Cardiac fibroblast (primary cell): ENCODE measurements at regions not wholly inside any gene's neighbourhood (a gene's known extent, or its start where the extent isn't known, plus 50 kb on each side); places are given as distances from the start of the nearest gene placed in this dataset.
A peak's percentile ranks its signal among the peaks of the same experiment; 100 is the strongest.

Source experiments
- DNase-seq, 2 donors: peaks; one replicate each; pipeline versions ENCODE4 v3.0.0 to v3.0.0-alpha.2; 2010; ENCODE audit warnings: low read depth in 2 of 2
- H3K4me3 ChIP-seq, 2 donors: replicated peaks in 1 of 2; 1 replicate in 1 of 2; 2 replicates in 1 of 2; pipeline ENCODE4 v1.5.1; 2011; ENCODE audit warnings: low read depth in 2 of 2, low read length in 2 of 2, mild to moderate bottlenecking in 2 of 2, moderate library complexity in 1 of 2
- TF ChIP-seq, protein P1 (sequence below): IDR thresholded peaks from one replicate; pipeline ENCODE4 v1.5.1; 2011; ENCODE audit warnings: low read depth, mild to moderate bottlenecking, low read length, inconsistent platforms

DNA sequence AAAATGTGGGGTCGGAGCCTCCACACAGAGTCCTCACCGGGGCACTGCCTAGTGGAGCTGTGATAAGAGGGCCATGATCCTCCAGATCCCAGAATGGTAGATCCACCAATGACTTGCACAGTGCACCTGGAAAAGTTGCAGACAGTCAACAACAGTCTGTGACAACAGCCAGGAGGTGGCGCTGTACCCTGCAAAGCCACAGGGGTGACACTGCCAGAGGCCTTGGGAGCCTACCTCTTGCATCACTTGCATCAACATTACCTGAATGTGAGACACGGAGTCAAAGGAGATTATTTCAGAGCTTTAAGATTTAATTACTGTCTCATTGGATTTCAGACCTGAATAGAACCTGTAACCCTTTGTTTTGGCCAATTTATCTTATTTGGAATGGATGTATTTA lies 614.1 kb upstream of the CDH9 start:
- TF ChIP-seq, protein P1, sequence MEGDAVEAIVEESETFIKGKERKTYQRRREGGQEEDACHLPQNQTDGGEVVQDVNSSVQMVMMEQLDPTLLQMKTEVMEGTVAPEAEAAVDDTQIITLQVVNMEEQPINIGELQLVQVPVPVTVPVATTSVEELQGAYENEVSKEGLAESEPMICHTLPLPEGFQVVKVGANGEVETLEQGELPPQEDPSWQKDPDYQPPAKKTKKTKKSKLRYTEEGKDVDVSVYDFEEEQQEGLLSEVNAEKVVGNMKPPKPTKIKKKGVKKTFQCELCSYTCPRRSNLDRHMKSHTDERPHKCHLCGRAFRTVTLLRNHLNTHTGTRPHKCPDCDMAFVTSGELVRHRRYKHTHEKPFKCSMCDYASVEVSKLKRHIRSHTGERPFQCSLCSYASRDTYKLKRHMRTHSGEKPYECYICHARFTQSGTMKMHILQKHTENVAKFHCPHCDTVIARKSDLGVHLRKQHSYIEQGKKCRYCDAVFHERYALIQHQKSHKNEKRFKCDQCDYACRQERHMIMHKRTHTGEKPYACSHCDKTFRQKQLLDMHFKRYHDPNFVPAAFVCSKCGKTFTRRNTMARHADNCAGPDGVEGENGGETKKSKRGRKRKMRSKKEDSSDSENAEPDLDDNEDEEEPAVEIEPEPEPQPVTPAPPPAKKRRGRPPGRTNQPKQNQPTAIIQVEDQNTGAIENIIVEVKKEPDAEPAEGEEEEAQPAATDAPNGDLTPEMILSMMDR, result no peak
- no peak overlapping the region for H3K4me3 ChIP-seq
- DNase-seq, result no peak

DNA sequence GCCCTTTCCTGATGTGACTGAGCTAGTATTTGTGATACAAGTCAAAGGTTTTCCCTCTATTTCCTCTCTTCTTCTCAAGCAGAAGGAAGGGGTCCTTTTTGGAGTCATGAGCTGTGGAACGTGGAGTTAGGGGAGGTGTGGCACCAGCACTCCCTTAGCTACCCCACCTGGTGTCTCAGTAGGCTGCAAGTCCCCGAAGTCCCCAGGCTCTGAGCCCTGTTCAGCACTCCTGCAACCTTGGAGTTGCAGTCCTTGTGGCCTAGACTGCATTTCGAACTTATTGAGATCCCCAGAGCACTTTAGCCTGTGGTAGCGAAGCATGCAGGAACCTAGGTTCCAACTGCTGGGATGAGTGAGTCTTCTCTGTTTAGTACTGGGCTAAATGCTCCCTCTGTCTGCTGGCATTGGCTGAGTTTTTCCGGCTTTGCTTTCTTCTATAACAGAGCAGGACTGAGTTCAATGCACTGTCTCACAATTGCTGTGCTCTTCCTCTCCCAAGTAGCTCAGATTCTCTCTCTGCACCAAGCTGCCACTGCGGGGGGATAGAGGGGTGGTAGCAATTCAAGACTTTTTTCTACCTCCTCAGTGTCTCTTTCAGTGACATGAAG lies 600.7 kb upstream of the CDH9 start:
- TF ChIP-seq, protein P1, result no peak
- DNase-seq, result no peak
- no peak overlapping the region for H3K4me3 ChIP-seq

DNA sequence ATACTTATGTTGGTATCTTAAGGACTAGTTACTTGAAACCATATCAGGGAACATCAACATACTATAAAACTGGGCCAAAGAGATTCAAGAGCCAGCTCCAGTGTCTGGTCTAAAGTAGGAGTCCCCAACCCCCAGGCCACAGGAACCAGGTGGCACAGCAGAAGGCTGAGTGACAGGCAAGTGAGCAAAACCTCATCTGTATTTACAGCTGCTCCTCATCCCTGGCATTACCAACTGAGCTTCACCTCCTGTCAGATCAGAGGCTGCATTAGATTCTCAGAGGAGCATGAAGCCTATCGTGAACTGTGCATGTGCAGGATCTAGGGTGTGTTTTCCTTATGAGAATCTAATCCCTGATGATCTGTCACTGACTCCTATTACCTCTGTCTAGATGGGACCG lies 581.6 kb upstream of the CDH9 start:
- TF ChIP-seq, protein P1, result no peak
- no peak overlapping the region for H3K4me3 ChIP-seq
- no peak for DNase-seq

DNA sequence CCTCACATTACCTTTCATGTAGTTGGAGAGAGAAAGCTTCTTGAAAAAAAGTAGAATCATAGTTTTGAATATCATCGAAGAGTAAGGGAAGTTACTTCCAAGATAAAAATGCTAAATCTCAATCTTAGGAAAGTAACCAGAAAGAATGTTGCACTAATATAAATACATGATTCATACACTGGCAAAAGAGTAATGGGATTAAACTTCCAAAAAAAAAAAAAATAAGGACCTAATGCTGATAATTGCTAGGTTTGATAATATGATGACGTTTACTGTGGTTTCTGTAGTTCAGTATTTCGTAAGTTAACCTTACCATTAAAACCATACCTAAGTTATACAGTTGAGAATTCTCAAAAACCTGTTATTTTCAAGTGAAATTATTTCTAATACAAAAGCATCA lies 573.8 kb upstream of the CDH9 start:
- DNase-seq, result no peak
- no peak overlapping the region for H3K4me3 ChIP-seq
- TF ChIP-seq, protein P1, result no peak

DNA sequence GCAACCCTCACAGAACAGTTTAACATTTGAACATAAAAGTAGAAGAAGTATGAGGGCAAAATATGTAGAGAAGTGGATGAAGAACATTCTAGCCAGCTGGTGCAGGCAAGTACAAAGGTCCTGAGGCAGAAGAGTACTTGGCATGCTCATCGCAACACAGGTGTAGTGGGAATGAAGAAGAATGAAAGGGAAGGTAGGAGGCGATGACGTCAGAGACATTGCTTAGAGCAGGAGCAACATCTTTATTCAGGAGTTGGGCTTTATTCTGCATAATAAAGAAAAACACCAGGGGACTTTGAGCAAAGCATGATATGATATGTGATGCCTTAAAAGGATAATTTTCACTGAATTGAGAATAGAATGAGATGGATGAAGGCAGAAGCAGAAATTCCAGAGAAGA lies 570.6 kb upstream of the CDH9 start:
- DNase-seq, result no peak

DNA sequence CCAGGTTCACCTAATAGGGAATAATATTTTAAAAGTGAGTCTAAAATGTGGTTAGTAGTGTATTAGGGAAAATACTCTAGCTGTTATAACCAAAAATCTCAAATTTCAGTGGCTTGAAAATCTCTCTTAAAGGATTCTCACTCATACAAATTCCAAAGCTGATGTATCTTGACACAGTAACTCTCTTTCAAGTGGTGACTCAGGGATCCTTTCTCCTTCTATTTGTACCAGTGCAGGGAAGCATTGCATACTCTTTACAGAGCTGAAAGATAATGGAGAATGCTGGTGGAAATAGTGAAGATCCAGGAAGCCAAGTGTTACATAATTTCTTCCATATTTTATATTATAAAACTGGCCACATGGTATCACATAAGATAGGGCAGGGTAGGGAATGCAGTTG lies 560.2 kb upstream of the CDH9 start:
- peak in 1 of 2 donors; percentile 31 for DNase-seq
- TF ChIP-seq, protein P1, result no peak
- H3K4me3 ChIP-seq, result no peak overlapping the region

More for the DNA sequence above, 570.6 kb upstream of the CDH9 start:
- TF ChIP-seq, protein P1, result no peak
- no peak overlapping the region for H3K4me3 ChIP-seq

DNA sequence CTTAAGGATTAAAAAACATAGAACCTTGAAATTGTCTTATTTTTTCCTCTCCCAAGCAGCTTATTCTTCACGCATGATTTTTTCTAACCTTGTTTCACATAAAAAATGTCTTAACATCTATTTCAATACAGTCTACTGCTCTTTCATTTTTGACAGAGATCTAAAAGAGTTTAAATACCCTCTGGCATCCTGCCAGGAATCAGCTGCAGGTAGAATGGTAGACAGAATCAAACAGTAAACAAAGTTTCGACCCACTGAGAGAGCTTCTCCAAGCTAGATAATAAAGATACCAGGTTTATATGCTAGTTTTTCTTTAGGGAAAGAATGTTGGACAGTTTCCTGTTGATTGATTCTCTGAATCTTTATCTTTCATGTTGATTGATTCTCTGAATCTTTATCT lies 555.8 kb upstream of the CDH9 start:
- DNase-seq, result no peak
- TF ChIP-seq, protein P1, result no peak

More for the DNA sequence above, 555.8 kb upstream of the CDH9 start:
- H3K4me3 ChIP-seq, result no peak overlapping the region
